ENCODE measurements at regions not wholly inside any gene's neighbourhood (a gene's known extent, or its start where the extent isn't known, plus 50 kb on each side); places are given as distances from the start of the nearest gene placed in this dataset.

DNA sequence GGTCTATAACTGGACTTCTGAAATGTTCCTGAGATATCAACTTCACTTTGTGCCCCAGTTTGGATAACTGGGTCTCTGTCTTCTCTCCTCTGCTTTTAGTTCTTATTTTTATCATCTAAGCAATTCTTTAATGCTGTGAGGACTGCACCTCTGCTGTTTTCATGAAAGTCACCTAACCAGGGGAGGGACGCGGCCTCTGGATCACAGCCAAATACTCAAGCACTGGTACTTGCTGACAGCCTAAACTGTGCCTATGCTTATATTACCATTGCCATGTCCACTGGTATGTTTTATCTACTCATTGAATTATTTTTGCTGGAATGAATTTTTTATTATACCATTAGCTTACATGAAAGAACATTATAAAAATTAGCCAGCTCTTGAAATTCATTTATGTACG, 674.0 kb downstream of the DMRTA1 start:
- TF ChIP-seq, protein P1, sequence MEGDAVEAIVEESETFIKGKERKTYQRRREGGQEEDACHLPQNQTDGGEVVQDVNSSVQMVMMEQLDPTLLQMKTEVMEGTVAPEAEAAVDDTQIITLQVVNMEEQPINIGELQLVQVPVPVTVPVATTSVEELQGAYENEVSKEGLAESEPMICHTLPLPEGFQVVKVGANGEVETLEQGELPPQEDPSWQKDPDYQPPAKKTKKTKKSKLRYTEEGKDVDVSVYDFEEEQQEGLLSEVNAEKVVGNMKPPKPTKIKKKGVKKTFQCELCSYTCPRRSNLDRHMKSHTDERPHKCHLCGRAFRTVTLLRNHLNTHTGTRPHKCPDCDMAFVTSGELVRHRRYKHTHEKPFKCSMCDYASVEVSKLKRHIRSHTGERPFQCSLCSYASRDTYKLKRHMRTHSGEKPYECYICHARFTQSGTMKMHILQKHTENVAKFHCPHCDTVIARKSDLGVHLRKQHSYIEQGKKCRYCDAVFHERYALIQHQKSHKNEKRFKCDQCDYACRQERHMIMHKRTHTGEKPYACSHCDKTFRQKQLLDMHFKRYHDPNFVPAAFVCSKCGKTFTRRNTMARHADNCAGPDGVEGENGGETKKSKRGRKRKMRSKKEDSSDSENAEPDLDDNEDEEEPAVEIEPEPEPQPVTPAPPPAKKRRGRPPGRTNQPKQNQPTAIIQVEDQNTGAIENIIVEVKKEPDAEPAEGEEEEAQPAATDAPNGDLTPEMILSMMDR (IDR thresholded peaks at IDR 0.05; ENCODE audit: insufficient read depth, low read length, poor library complexity, severe bottlenecking) = no peak
- no peak for TF ChIP-seq EZH2phosphoT487 (conservative IDR thresholded peaks at IDR 0.05; ENCODE audit: low read length)

Measured in SU-DHL-6 (cell line).